ENCODE measurements at regions not wholly inside any gene's neighbourhood (a gene's known extent, or its start where the extent isn't known, plus 50 kb on each side); places are given as distances from the start of the nearest gene placed in this dataset.

GRCh38 chr6:84425971-84426705, 198.7 kb upstream of the CEP162 start:
- no peak for ATAC-seq
- H3K9me3 Mint-ChIP-seq: peaks cover 0 to 9% of the 10 kb centered on the region in 2 donors
- no peak overlapping the region for H3K27ac Mint-ChIP-seq

GRCh38 chr6:84424956-84425355, 197.5 kb upstream of the CEP162 start:
- DNase-seq (ENCODE audit: low spot score in 2 of 2): no peak
- Mint-ChIP-seq H3K36me3 (no peaks in the 10 kb centered on the region), H3K9me3 (peaks cover 0 to 6% of the 10 kb centered on the region in 2 donors), H3K27ac (no peak overlapping the region)
- no peak for ATAC-seq

More at GRCh38 chr6:84425971-84426705, 198.7 kb upstream of the CEP162 start:
- no peaks in the 10 kb centered on the region for H3K36me3 Mint-ChIP-seq
- DNase-seq (ENCODE audit: low spot score in 2 of 2): no peak

GRCh38 chr6:84422380-84422968, 195.0 kb upstream of the CEP162 start:
- no peaks in the 10 kb centered on the region for H3K9me3 Mint-ChIP-seq
- ATAC-seq: no peak

GRCh38 chr6:84421031-84421430, 193.6 kb upstream of the CEP162 start:
- ATAC-seq (no peak), DNase-seq (ENCODE audit: low spot score in 2 of 2) (no peak)
- Mint-ChIP-seq H3K36me3 (no peaks in the 10 kb centered on the region), H3K27ac (no peak overlapping the region), H3K9me3 (no peaks in the 10 kb centered on the region)

More at GRCh38 chr6:84422380-84422968, 195.0 kb upstream of the CEP162 start:
- DNase-seq (ENCODE audit: low spot score in 2 of 2): peak in 1 of 2 donors; percentile 35
- no peak overlapping the region for H3K27ac Mint-ChIP-seq
- no peaks in the 10 kb centered on the region for H3K36me3 Mint-ChIP-seq

GRCh38 chr6:84417260-84417659, 189.8 kb upstream of the CEP162 start:
- H3K36me3 Mint-ChIP-seq: no peaks in the 10 kb centered on the region
- DNase-seq (ENCODE audit: low spot score in 2 of 2): no peak

GRCh38 chr6:84416043-84416657, 188.7 kb upstream of the CEP162 start:
- H3K36me3 Mint-ChIP-seq: no peaks in the 10 kb centered on the region

More at GRCh38 chr6:84417260-84417659, 189.8 kb upstream of the CEP162 start:
- H3K9me3 Mint-ChIP-seq: no peaks in the 10 kb centered on the region
- no peak for ATAC-seq
- no peak overlapping the region for H3K27ac Mint-ChIP-seq

GRCh38 chr6:84415517-84415916, 188.1 kb upstream of the CEP162 start:
- H3K27ac Mint-ChIP-seq: no peak overlapping the region
- no peaks in the 10 kb centered on the region for H3K36me3 Mint-ChIP-seq
- ATAC-seq: no peak
- no peak for DNase-seq (ENCODE audit: low spot score in 2 of 2)
- no peaks in the 10 kb centered on the region for H3K9me3 Mint-ChIP-seq

More at GRCh38 chr6:84416043-84416657, 188.7 kb upstream of the CEP162 start:
- DNase-seq (ENCODE audit: low spot score in 2 of 2): no peak
- ATAC-seq: no peak
- no peak overlapping the region for H3K27ac Mint-ChIP-seq
- no peaks in the 10 kb centered on the region for H3K9me3 Mint-ChIP-seq

- Mint-ChIP-seq H3K9me3 (no peaks in the 10 kb centered on the region), H3K27ac (no peak overlapping the region), H3K36me3 (no peaks in the 10 kb centered on the region)
- DNase-seq (ENCODE audit: low spot score in 2 of 2) (no peak), ATAC-seq (no peak)
Measured at GRCh38 chr6:84415068-84415467, 187.6 kb upstream of the CEP162 start.

GRCh38 chr6:84414531-84414930, 187.1 kb upstream of the CEP162 start:
- Mint-ChIP-seq H3K9me3 (no peaks in the 10 kb centered on the region), H3K36me3 (no peaks in the 10 kb centered on the region), H3K27ac (no peak overlapping the region)
- DNase-seq (ENCODE audit: low spot score in 2 of 2) (no peak), ATAC-seq (no peak)

- no peak overlapping the region for H3K27ac Mint-ChIP-seq
- DNase-seq (ENCODE audit: low spot score in 2 of 2): no peak
- peaks cover 0 to 4% of the 10 kb centered on the region in 2 donors for H3K9me3 Mint-ChIP-seq
- ATAC-seq: no peak
- H3K36me3 Mint-ChIP-seq: no peaks in the 10 kb centered on the region
Measured at GRCh38 chr6:84411060-84411629, 183.7 kb upstream of the CEP162 start.

GRCh38 chr6:84409911-84410310, 182.5 kb upstream of the CEP162 start:
- ATAC-seq (no peak), DNase-seq (ENCODE audit: low spot score in 2 of 2) (no peak)
- Mint-ChIP-seq H3K36me3 (no peaks in the 10 kb centered on the region), H3K27ac (no peak overlapping the region), H3K9me3 (peaks cover 0 to 4% of the 10 kb centered on the region in 2 donors)

- no peak for ATAC-seq
- DNase-seq (ENCODE audit: low spot score in 2 of 2): no peak
- Mint-ChIP-seq H3K9me3 (peaks cover 0 to 4% of the 10 kb centered on the region in 2 donors), H3K27ac (no peak overlapping the region), H3K36me3 (no peaks in the 10 kb centered on the region)
Measured at GRCh38 chr6:84408028-84408427, 180.6 kb upstream of the CEP162 start.

GRCh38 chr6:84403545-84403944, 176.1 kb upstream of the CEP162 start:
- DNase-seq (ENCODE audit: low spot score in 2 of 2) (no peak), ATAC-seq (no peak)
- H3K36me3 Mint-ChIP-seq: no peaks in the 10 kb centered on the region
- peaks cover 0 to 3% of the 10 kb centered on the region in 2 donors for H3K9me3 Mint-ChIP-seq
- no peak overlapping the region for H3K27ac Mint-ChIP-seq

- ATAC-seq: no peak
- Mint-ChIP-seq H3K9me3 (peaks cover 0 to 8% of the 10 kb centered on the region in 2 donors), H3K27ac (no peak overlapping the region), H3K36me3 (no peaks in the 10 kb centered on the region)
- no peak for DNase-seq (ENCODE audit: low spot score in 2 of 2)
Measured at GRCh38 chr6:84399003-84399402, 171.6 kb upstream of the CEP162 start.

- Mint-ChIP-seq H3K9me3 (peaks cover 14 to 22% of the 10 kb centered on the region in 2 donors), H3K36me3 (no peaks in the 10 kb centered on the region), H3K27ac (no peak overlapping the region)
- DNase-seq (ENCODE audit: low spot score in 2 of 2) (no peak), ATAC-seq (no peak)
Measured at GRCh38 chr6:84392261-84392660, 164.8 kb upstream of the CEP162 start.

GRCh38 chr6:84390851-84391250, 163.4 kb upstream of the CEP162 start:
- DNase-seq (ENCODE audit: low spot score in 2 of 2) (no peak), ATAC-seq (no peak)
- no peaks in the 10 kb centered on the region for H3K36me3 Mint-ChIP-seq
- no peak overlapping the region for H3K27ac Mint-ChIP-seq
- peaks cover 15 to 16% of the 10 kb centered on the region in 2 donors for H3K9me3 Mint-ChIP-seq

GRCh38 chr6:84390334-84390733, 162.9 kb upstream of the CEP162 start:
- ATAC-seq (no peak), DNase-seq (ENCODE audit: low spot score in 2 of 2) (no peak)
- H3K36me3 Mint-ChIP-seq: no peaks in the 10 kb centered on the region
- H3K27ac Mint-ChIP-seq: no peak overlapping the region
- H3K9me3 Mint-ChIP-seq: peaks cover 15 to 21% of the 10 kb centered on the region in 2 donors
